ENCODE measurements at regions not wholly inside any gene's neighbourhood (a gene's known extent, or its start where the extent isn't known, plus 50 kb on each side); places are given as distances from the start of the nearest gene placed in this dataset.

DNA sequence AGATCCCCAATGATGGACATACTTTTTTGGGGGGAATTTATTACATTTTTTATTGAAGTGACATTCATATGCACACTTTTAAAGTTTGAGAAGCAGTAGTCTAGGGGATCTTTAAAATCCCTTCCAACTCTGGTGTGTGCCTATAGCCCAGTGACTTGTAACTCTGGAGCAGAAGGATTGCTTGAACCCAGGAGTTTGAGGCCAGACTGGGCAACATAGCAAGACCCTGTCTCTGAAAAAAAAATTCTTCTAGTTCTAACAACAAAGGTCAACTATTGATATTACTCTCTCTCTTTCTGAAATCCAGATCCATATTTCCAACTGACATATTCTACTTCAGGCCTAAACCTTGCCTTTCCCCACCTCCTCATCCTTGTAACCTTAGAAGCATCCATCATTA is 148.2 kb upstream of the SPRY4 start:
- DNase-seq = no peak

- no peak for DNase-seq
Observed at GRCh38 chr5:142472306-142472951, 147.6 kb upstream of the SPRY4 start.

DNA sequence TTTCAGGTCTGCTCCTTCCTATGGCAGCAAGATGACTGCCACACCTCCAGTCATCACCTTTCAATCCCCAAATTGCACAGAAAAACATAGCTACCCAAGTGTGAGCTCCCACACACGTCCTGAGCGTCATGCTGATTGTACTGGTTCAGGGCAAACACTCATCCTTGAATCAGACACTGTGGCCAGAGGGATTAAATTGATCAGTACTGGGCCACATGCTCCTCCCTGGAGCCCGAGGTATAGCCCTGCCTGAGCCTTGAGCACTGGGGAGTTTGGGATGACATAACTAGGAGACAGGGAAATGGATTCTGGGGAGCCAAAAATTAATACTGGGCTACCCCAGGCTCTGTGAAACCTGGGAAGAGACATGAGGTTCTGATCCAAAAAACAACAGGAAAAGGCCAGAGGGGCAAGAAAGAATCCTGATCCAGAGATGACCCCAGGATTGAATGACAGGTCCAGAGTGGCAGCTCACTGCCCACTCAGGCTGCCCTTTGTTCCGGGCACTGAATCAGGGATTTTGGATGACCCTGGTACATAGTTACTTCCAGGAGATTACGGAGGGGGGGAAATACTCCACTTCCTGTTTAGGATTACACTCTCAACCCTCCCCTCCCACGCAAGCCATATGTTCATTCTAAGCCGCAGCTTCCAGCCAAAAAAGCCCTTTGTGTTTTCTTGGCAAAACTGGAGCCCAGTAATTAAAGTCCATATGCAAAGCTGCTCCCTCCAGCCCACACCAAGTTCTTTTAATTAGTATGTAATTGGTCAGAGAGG is 141.6 kb upstream of the SPRY4 start:
- no peak for DNase-seq

DNA sequence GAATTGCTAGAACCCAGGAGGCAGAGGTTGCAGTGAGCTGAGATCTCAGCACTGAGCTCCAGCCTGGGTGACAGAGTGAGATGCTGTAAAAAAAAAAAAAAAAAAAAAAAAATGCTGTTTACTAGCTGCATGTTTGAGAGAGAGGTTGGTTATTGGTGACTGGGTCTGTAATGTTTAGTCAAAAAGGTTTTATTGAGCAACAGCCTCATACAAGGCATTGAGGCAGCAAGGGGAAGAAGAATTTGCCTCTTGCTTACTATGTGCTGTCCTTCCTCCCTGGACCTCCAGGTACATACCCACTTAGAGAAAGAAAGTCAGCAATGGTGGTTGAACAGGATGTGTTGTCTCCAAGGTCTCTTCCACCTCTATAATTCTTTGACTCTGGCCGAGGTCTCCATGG is 140.7 kb upstream of the SPRY4 start:
- no peak for DNase-seq

DNA sequence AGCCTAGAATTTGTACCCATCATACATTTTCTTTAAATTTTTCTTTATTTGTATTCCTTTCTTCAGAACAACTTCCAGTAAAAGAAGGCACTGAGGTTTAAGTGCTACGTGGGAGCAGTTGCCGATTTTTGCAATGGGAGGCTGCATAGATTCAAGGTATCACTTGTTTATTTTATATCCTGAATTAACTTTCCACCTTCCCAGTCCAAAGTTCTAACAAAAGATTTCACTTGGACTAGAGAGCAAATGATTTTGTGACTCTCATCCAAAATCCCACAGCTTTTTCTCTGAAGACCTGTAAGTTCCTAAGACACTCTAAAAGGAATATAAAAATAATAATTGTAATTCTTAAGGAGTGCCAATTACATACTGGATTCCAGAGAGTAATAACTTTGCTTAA is 139.1 kb upstream of the SPRY4 start:
- no peak for DNase-seq

DNA sequence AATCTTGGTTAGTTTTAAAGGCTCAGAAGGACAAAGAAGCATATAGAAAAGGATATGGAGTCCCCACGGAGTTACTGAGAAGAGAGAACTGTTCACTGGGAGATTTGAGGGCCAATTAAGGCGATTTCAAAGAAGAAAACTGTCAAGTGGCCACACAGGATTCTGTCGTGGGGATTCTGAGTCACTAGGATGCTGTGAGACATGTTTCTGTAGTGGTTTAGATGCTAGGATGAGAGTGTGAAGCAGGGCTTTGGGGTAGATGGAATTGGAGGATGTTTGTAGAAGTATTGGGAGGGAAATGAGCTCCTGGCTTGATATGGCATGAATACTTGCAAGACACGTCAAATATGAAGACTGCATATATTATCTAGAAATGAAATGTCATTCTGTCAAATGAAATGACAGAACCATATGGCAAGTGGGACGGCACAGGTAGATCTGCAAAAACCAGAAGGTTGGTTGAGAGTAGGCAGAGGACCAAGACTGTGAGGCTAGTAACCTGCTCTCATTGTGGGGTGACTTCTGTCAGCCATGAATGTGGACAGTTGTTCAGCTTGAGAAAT is 136.3 kb upstream of the SPRY4 start:
- no peak for DNase-seq

DNA sequence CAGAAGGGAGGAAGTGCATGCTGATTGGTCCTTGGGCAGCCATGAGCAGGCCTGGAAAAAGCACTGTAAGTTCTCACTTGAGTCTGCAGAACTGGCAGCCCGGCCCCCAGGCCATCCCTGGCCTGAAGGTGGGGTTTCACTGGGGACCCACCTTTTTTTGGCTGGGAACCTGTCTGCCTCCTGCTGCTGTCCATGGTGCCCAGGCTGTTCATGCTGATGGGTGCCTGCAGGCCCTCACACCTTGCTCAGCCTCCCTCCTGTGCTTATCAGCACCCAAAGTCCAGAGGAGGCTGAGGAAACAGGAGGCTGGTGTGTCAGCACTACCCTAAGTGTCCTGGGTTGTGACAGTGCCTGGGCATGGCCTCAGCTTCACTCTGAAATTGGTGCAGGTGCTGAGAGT is 134.4 kb upstream of the SPRY4 start:
- no peak for DNase-seq

DNA sequence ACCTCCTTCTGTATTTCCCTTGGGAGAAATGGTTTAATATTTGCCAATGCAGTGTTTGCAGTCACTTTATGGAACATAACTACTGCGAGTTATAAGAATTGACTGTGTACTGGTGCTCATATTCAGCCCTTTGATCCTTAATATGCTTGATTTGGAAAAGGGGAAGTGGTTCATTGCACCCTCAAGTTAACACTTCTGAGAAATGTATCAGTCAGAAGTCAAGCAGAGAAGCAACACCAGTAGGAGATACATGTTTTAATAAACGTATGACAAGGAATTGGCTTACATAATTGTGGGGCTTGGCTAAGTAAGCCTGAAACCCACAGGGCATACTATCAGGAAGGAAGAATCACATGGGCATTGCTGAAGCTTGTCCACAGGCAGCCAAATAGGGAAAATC is 131.0 kb upstream of the SPRY4 start:
- DNase-seq = no peak

- DNase-seq = no peak
Observed at GRCh38 chr5:142453932-142454331, 129.1 kb upstream of the SPRY4 start.

GRCh38 chr5:142450419-142450818 is 125.6 kb upstream of the SPRY4 start:
- no peak for DNase-seq

GRCh38 chr5:142447887-142448286 is 123.1 kb upstream of the SPRY4 start:
- no peak for DNase-seq

DNA sequence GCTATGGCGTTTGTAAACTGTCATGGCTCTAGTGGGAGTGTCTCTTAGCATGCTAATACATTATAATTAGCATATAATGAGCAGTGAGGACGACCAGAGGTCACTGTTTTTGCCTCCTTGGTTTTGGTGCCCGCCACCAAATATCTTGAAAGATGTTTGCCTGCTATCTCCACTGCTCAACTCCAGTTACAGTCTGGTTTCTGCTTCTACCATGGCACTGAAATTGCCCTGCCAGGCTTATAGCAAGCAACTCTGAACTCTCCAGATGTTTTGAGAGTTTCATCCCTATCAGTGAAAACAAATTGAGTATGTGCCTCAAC is 122.1 kb upstream of the SPRY4 start:
- DNase-seq = no peak

- DNase-seq = no peak
Observed at GRCh38 chr5:142446131-142446959, 121.5 kb upstream of the SPRY4 start.

- DNase-seq = no peak
Observed at GRCh38 chr5:142445266-142445665, 120.4 kb upstream of the SPRY4 start.

- no peak for DNase-seq
Observed at GRCh38 chr5:142441616-142442015, 116.8 kb upstream of the SPRY4 start.

- DNase-seq = no peak
Observed at GRCh38 chr5:142439207-142439860, 114.5 kb upstream of the SPRY4 start.

GRCh38 chr5:142438573-142438972 is 113.8 kb upstream of the SPRY4 start:
- DNase-seq = no peak

DNA sequence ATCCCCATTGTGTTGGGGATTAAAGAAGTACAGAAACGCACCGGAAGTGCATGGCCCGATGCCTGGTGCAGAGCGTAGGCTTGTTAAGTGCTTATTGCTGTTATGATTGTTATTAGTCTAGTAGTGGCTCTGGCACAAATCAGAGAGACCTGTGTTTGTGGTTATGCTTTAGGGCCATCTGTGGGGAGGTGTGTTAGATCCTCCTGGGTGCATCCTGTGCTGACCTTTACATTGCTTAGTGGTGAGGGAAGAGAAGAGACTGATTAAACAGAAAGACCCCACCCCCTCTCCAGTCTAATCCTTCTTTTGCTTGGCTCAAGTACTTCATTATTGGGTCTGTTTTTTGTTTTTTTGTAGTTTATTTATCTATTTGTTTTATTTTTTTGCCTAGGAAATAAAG is 112.7 kb upstream of the SPRY4 start:
- no peak for DNase-seq

DNA sequence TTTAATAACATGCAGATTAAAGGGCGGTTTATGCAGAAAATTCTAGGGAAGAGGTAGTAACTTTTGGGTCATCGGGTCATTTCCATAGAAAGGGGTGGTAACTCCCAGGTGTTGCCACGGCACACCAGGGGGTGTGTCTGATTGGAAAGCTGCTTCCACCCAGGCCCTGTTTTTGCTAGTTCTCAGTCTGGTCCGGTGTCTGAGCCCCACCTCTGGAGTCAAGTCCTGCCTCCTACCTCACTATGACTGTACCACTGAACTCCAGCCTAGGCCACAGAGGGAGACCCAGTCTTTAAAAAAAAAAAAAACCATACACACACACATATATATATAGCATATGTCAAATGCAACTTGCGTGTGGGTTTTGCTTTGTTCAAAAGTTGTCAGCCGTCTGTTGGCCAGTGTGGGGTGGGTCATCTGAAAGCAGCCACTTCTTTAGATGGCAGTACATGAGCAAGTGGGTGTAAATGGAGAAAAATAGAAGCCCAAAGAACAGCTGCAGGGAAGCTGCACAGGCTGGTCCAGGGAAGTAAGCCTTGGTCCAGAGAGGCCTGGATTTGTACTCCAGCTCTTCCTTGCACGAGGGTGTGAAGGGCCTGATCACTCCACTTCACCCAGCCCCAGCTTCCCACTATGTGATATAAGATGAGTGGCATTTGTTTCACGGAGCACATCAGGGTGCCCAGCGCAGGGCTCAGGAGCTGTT is 110.7 kb upstream of the SPRY4 start:
- DNase-seq = no peak

DNA sequence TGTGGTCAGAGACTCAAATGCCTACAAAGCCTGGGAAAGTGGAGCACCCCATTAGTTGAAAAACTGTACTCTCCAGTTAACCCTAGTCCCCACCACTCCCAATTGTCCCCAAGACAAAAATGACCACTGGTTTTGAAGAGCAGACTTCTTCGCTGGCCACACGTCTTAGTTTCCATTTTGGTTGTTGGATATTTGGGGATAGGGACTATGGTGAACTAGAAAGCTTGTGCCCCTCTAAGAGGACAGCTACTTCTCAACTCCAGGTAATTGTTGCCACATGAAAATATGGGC is 109.4 kb upstream of the SPRY4 start:
- no peak for DNase-seq

GRCh38 chr5:142433526-142434321 is 108.9 kb upstream of the SPRY4 start:
- DNase-seq = no peak

- no peak for DNase-seq
Observed at GRCh38 chr5:142432961-142433360, 108.1 kb upstream of the SPRY4 start.

All from NCI-H1436 treated with DMSO at 0.1 percent for 48 hours (cell line).